Memory B cell (primary cell): ENCODE measurements at regions not wholly inside any gene's neighbourhood (a gene's known extent, or its start where the extent isn't known, plus 50 kb on each side); places are given as distances from the start of the nearest gene placed in this dataset.
"Not testable (repeated sequence)": the region's sequence is repeated elsewhere in the genome, so short reads cannot be mapped to it uniquely, and the experiment has no call there.

Experiments used
- ATAC-seq: fragments of 150-1000 bp; cut with Tn5 transposase; 2 replicates; pipeline ENCODE4 v1.10.0; 2021; ENCODE audit warnings: low read depth, mild to moderate bottlenecking, moderate library complexity
- DNase-seq, 2 donors: peaks; one replicate each; pipeline ENCODE4 v3.0.0; 2022; ENCODE audit warnings: low spot score in 2 of 2
- H3K27ac Mint-ChIP-seq: one replicate; pipeline ENCODE4 v1.8.0; 2022; ENCODE audit warnings: mild to moderate bottlenecking, moderate library complexity, mixed read lengths
- H3K27me3 Mint-ChIP-seq: one replicate; pipeline ENCODE4 v1.8.0; 2022; ENCODE audit warnings: mixed read lengths
- H3K36me3 Mint-ChIP-seq: one replicate; pipeline ENCODE4 v1.8.0; 2022; ENCODE audit warnings: mild to moderate bottlenecking, mixed read lengths
- H3K4me1 Mint-ChIP-seq: one replicate; pipeline ENCODE4 v1.8.0; 2022; ENCODE audit warnings: mixed read lengths
- H3K4me3 Mint-ChIP-seq: one replicate; pipeline ENCODE4 v1.8.0; 2022; ENCODE audit warnings: mild to moderate bottlenecking, moderate library complexity, mixed read lengths
- H3K9me3 Mint-ChIP-seq: one replicate; pipeline ENCODE4 v1.8.0; 2022; ENCODE audit warnings: mixed read lengths

GRCh38 chr11:97069160-97069559 is 679.3 kb downstream of the JRKL start:
- Mint-ChIP-seq H3K9me3 (peaks cover 21% of the 10 kb centered on the region), H3K4me1 (no peaks in the 10 kb centered on the region), H3K27ac (no peak overlapping the region), H3K36me3 (no peaks in the 10 kb centered on the region), H3K4me3 (no peak overlapping the region), H3K27me3 (no peaks in the 10 kb centered on the region)
- ATAC-seq = no peak
- DNase-seq = no peak

GRCh38 chr11:97072420-97072819 is 682.6 kb downstream of the JRKL start:
- Mint-ChIP-seq H3K27ac (no peak overlapping the region), H3K27me3 (no peaks in the 10 kb centered on the region), H3K9me3 (peaks cover 15% of the 10 kb centered on the region), H3K36me3 (no peaks in the 10 kb centered on the region), H3K4me1 (no peaks in the 10 kb centered on the region), H3K4me3 (no peak overlapping the region)
- ATAC-seq (no peak), DNase-seq (no peak)

GRCh38 chr11:97076666-97077065 is 686.9 kb downstream of the JRKL start:
- peaks cover 12% of the 10 kb centered on the region for H3K9me3 Mint-ChIP-seq
- H3K4me1 Mint-ChIP-seq, H3K36me3 Mint-ChIP-seq, ATAC-seq, H3K27ac Mint-ChIP-seq, DNase-seq, H3K27me3 Mint-ChIP-seq, H3K4me3 Mint-ChIP-seq: not testable (repeated sequence)

- peaks cover 2% of the 10 kb centered on the region for H3K9me3 Mint-ChIP-seq
- no peaks in the 10 kb centered on the region for H3K36me3 Mint-ChIP-seq
- no peaks in the 10 kb centered on the region for H3K4me1 Mint-ChIP-seq
- H3K27ac Mint-ChIP-seq = no peak overlapping the region
- DNase-seq = no peak
- H3K27me3 Mint-ChIP-seq = no peaks in the 10 kb centered on the region
- no peak overlapping the region for H3K4me3 Mint-ChIP-seq
- ATAC-seq = no peak
These were observed 688.6 kb downstream of the JRKL start for GRCh38 chr11:97078443-97078842.

- no peak for ATAC-seq
- no peak overlapping the region for H3K4me3 Mint-ChIP-seq
- DNase-seq = no peak
- no peak overlapping the region for H3K27ac Mint-ChIP-seq
- H3K36me3 Mint-ChIP-seq = no peaks in the 10 kb centered on the region
- peaks cover 3% of the 10 kb centered on the region for H3K9me3 Mint-ChIP-seq
- no peaks in the 10 kb centered on the region for H3K4me1 Mint-ChIP-seq
- H3K27me3 Mint-ChIP-seq = no peaks in the 10 kb centered on the region
These were observed 689.4 kb downstream of the JRKL start for GRCh38 chr11:97079244-97079643.

- Mint-ChIP-seq H3K27ac (no peak overlapping the region), H3K9me3 (peaks cover 10% of the 10 kb centered on the region), H3K36me3 (no peaks in the 10 kb centered on the region), H3K4me3 (no peak overlapping the region), H3K27me3 (no peaks in the 10 kb centered on the region), H3K4me1 (no peaks in the 10 kb centered on the region)
- no peak for ATAC-seq
- DNase-seq = no peak
These were observed 697.6 kb downstream of the JRKL start for GRCh38 chr11:97087419-97087818.

- no peak overlapping the region for H3K27ac Mint-ChIP-seq
- no peaks in the 10 kb centered on the region for H3K27me3 Mint-ChIP-seq
- H3K9me3 Mint-ChIP-seq = peaks cover 5% of the 10 kb centered on the region
- no peak overlapping the region for H3K4me3 Mint-ChIP-seq
- no peaks in the 10 kb centered on the region for H3K4me1 Mint-ChIP-seq
- H3K36me3 Mint-ChIP-seq = no peaks in the 10 kb centered on the region
- DNase-seq (no peak), ATAC-seq (no peak)
These were observed 703.0 kb downstream of the JRKL start for GRCh38 chr11:97092823-97093222.

- not testable (repeated sequence) for H3K36me3 Mint-ChIP-seq, H3K27me3 Mint-ChIP-seq, H3K4me1 Mint-ChIP-seq, H3K4me3 Mint-ChIP-seq, H3K27ac Mint-ChIP-seq, ATAC-seq, DNase-seq
- H3K9me3 Mint-ChIP-seq = peaks cover 13% of the 10 kb centered on the region
These were observed 712.4 kb downstream of the JRKL start for GRCh38 chr11:97102180-97102579.

- DNase-seq (no peak), ATAC-seq (no peak)
- Mint-ChIP-seq H3K27me3 (no peaks in the 10 kb centered on the region), H3K4me3 (no peak overlapping the region), H3K36me3 (no peaks in the 10 kb centered on the region), H3K27ac (no peak overlapping the region), H3K4me1 (no peaks in the 10 kb centered on the region), H3K9me3 (peaks cover 7% of the 10 kb centered on the region)
These were observed 717.8 kb downstream of the JRKL start for GRCh38 chr11:97107604-97108003.

GRCh38 chr11:97109078-97109477 is 719.3 kb downstream of the JRKL start:
- Mint-ChIP-seq H3K4me1 (no peaks in the 10 kb centered on the region), H3K27ac (no peak overlapping the region)
- no peak for ATAC-seq

GRCh38 chr11:97110376-97110775 is 720.6 kb downstream of the JRKL start:
- no peak for ATAC-seq
- Mint-ChIP-seq H3K27ac (no peak overlapping the region), H3K4me3 (no peak overlapping the region), H3K9me3 (peaks cover 4% of the 10 kb centered on the region), H3K4me1 (no peaks in the 10 kb centered on the region), H3K36me3 (no peaks in the 10 kb centered on the region), H3K27me3 (no peaks in the 10 kb centered on the region)
- no peak for DNase-seq

More at GRCh38 chr11:97109078-97109477, 719.3 kb downstream of the JRKL start:
- Mint-ChIP-seq H3K27me3 (no peaks in the 10 kb centered on the region), H3K36me3 (no peaks in the 10 kb centered on the region), H3K9me3 (peaks cover 4% of the 10 kb centered on the region), H3K4me3 (no peak overlapping the region)
- no peak for DNase-seq

GRCh38 chr11:97111559-97111958 is 721.7 kb downstream of the JRKL start:
- ATAC-seq = no peak
- no peaks in the 10 kb centered on the region for H3K4me1 Mint-ChIP-seq
- DNase-seq = no peak
- peaks cover 4% of the 10 kb centered on the region for H3K9me3 Mint-ChIP-seq
- no peaks in the 10 kb centered on the region for H3K27me3 Mint-ChIP-seq
- no peak overlapping the region for H3K4me3 Mint-ChIP-seq
- no peak overlapping the region for H3K27ac Mint-ChIP-seq
- no peaks in the 10 kb centered on the region for H3K36me3 Mint-ChIP-seq

- Mint-ChIP-seq H3K9me3 (no peaks in the 10 kb centered on the region), H3K27ac (no peak overlapping the region), H3K36me3 (no peaks in the 10 kb centered on the region), H3K4me1 (no peaks in the 10 kb centered on the region), H3K27me3 (no peaks in the 10 kb centered on the region), H3K4me3 (no peak overlapping the region)
- no peak for ATAC-seq
- no peak for DNase-seq
These were observed 728.9 kb downstream of the JRKL start for GRCh38 chr11:97118614-97119200.

- Mint-ChIP-seq H3K4me1 (no peaks in the 10 kb centered on the region), H3K27ac (no peak overlapping the region), H3K36me3 (no peaks in the 10 kb centered on the region), H3K9me3 (peaks cover 4% of the 10 kb centered on the region), H3K4me3 (no peak overlapping the region), H3K27me3 (no peaks in the 10 kb centered on the region)
- ATAC-seq (no peak), DNase-seq (no peak)
These were observed 733.4 kb downstream of the JRKL start for GRCh38 chr11:97123237-97123636.

GRCh38 chr11:97136067-97136466 is 746.3 kb downstream of the JRKL start:
- ATAC-seq (no peak), DNase-seq (no peak)
- Mint-ChIP-seq H3K9me3 (peaks cover 20% of the 10 kb centered on the region), H3K27me3 (no peaks in the 10 kb centered on the region), H3K27ac (no peak overlapping the region), H3K4me3 (no peak overlapping the region), H3K36me3 (no peaks in the 10 kb centered on the region), H3K4me1 (no peaks in the 10 kb centered on the region)
